ENCODE measurements at regions not wholly inside any gene's neighbourhood (a gene's known extent, or its start where the extent isn't known, plus 50 kb on each side); places are given as distances from the start of the nearest gene placed in this dataset.
"Not testable (repeated sequence)": the region's sequence is repeated elsewhere in the genome, so short reads cannot be mapped to it uniquely, and the experiment has no call there.

DNA sequence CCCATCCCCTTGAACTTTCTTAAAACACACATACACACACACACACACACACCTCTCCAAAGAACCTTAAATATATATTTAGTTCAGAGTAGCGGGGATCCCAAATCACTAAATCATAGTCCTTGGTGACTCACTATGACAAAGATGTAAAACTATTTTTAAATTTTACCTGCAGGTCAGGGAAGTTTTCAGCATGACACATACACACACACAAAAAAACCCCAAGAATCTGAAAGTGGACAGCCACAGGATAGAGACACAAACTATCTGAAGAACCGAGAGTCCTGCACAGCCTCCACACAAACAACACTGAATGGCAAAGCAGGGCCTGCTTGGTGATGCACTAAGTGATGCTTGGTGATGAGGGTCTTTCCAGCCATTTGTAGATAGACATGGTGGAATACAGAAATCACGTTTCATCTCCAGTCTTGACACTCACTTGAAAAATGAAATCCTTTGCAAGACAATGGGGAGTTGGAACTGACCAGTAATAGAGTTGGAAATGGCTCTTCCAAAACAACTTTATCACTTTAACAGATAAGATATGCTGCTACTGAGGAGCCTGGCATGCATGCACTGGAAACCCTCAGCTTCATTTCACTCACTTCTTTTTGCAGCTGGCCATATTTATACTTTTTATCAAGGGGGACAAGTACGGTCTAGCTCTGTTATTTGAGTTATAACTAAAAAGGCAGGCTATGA lies 307.3 kb downstream of the RAPGEF2 start:
- no peak for DNase-seq

DNA sequence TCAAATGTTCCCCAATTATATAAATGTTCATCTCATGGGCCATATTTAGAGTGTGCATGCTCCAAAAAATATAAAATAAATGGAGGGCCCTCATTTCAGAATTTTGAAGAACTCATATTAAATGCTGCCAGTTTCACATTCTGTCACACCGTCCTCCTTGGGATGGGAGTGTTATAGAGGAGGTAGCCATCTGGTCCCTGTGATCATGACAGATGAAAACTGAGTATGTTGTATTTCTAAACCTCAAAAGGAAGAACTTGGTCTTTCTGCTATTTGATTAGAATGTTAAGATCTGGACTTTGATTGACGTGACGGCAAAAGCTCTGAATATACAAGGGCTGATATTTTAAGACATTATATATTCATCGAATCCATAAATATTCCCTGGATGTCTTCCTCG lies 308.0 kb downstream of the RAPGEF2 start:
- no peak for DNase-seq

DNA sequence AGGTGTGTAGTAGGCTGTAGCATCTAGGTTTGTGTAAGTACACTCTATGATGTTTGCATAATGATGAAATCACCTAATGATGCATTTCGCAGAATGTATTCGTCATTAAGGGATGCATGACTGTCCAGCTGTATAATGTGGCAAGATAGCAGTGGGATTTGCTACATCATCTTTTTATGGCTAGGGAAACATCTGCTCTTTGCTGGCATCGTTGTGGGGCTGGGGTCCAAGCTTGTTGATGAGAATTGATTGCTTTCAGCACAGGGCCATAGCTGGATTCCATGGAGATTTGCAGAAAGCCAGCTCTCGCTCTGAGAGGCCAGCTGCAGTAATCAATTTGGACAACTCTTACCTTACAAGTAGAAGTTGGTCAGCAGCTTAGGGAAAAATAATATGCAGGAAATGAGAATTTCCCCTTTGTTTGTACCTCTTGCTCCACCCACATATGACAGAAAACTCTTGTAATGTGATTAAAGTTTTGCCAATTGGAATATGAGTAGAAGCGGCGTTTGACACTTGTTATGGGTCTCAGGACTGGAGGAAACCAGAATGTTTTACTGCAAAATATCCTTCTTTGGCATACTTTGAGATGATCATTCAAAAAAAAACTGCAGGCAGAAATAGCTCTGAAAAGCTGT lies 310.5 kb downstream of the RAPGEF2 start:
- peak in 1 of 2 experiments; percentile 1 for DNase-seq

- DNase-seq: no peak
Observed at GRCh38 chr4:159414305-159414704, 311.4 kb downstream of the RAPGEF2 start.

DNA sequence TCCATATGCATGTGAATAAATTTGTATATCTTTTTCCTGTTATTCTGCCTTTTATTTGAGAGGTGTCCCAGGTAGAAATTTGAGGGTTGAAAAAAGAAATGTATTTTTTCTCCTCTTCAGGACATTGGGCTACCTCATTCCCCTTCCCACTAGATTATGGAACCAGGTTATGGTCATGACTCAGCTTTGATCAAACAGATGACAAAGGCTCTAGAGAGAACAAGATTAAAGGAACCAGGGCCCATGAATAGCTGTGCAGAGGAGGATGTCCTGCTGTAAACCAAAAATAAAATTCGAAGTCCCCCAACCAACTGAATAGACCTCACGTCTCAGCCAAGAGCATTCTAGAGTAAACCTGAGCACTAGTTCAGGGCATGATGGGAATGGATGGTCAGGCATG lies 313.2 kb downstream of the RAPGEF2 start:
- no peak for DNase-seq

DNA sequence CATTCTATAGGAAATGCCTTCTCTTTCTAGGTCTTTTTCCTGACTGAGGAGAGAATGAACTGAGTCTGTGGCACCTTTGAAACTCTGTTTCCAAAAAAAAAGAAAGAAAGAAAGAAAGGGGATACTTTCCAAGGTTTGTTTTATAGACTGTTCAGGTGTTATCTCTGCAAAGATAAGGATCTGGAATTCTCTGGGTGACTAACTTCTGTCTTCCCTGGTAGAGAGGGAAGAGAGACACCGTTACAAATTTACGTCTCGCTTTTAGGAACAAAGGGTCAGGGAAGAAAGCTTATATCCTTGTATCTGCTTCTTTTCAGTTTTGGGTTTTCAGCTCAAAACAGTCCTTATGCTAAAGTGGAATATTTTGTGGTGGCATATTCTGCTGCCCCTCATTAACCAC lies 314.1 kb downstream of the RAPGEF2 start:
- no peak for DNase-seq

DNA sequence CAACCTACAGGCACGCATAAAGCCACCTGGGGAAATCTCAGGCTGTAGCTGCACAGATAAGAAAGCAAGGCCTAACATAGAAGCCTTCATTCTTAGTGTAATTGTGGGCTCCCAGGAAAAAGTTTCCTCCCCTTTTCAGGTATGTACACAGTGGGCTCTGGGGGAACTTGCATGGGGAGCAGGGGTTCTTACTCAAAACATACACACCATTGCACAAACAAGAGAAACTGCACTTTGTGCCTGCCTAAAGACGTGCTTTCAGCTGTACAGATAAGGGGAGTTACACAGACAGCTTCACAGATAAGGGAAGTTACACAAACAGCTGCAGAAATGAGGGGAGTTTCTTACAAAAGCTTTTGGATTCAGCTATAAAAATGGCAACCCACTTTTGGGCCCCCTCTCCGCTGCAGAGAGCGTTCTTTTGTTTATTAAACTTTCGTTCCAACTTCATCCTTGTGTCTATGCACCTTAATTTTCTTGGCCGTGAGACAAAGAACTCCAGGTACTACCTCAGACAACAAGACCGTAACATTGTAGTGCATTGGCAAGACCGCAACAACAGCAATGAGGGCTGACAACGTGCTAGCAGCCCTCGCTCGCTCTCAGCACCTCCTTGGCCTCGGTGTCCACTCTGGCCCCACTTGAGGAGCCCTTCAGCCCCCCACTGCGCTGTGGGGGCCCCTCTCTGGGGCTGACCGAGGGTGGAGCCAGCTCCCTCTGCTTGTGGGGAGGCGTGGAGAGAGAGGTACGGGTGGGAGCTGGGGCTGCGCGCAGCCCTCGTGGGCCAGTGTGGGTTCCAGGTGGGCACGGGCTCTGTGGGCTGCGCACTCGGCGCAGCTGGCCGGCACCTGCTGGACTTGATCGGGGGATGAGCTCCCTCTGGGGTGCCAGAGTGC lies 317.5 kb downstream of the RAPGEF2 start:
- DNase-seq: no peak

- DNase-seq: not testable (repeated sequence)
Observed at GRCh38 chr4:159421058-159421419, 318.2 kb downstream of the RAPGEF2 start.

DNA sequence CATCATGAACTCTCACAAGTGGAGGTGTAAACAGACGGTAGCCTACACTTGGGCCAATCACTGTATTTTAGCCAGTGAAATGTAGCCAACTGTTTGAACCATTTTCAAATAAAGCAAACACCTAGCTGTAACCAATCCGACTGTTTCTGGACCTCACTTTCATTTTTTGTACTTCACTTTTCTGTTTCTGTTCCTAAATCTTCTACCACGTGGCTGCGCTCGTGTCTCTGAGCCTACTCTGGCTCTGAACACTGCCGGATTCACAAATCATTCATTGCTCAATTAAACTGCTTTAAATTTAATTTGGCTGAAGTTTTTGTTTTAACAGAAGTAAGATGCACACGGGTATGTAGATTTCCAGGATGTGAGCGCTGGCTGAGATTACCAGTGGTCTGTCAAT lies 319.1 kb downstream of the RAPGEF2 start:
- DNase-seq: no peak

DNA sequence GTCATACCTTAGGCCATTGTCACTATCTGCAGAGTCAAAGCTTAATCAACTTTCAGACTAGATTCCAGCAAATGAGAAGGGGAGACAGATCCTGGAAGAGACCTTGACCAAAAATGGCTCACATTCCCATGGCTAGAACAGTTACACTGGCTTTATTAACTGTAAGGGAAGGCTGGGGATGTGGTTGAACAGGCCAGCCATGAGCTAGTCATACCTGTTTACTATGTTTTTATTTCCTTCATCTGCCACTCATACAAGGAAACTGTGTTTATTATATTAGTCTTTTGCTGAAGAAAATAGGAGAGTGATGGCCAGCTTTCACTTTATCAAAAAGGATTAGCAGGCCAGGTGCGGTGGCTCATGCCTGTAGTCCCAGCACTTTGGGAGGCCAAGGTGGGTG lies 319.7 kb downstream of the RAPGEF2 start:
- DNase-seq: no peak

DNA sequence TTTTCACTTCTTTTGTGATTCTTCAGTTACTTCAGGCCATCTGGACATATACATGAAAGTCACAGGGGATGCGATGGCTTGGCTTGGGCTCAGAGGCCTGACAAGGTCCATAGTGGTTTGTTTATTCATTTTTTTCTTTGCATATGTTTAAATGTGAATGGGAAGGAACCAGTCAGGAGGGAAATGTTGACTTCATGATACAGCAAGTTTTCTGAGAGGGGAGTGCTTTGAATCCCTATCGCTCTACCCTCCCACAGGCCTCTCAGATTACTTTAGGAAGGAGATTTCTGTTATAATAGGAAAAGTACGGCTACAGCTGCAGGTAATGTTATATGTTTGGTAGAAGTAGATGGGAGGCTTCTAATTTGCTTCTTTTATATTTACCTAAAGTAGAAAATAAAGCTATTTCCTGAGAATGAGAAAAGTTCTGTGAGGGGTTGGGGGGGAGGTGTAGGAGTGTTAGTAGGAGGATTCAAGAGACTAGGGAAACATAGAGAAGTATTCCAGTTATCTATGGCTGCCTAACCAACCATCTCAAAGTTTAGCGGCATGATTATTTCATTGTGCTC lies 322.9 kb downstream of the RAPGEF2 start:
- DNase-seq: no peak

GRCh38 chr4:159428293-159428692 lies 325.4 kb downstream of the RAPGEF2 start:
- no peak for DNase-seq

GRCh38 chr4:159428975-159429692 lies 326.3 kb downstream of the RAPGEF2 start:
- no peak for DNase-seq

DNA sequence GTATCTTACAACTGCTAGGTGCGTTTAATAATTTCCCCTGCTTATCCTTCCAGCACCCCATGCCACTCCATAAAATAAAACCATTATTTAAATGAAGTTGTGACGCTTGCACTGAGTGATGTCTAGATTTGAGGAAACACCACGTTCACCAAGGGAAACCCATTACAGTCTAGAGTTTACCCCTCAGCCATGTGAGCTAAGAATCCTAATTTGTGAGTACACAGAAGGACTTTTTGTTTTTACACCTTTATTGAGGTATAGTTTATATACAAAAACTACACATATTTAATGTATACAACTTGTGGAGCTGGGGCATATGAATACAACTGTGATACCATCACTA lies 326.8 kb downstream of the RAPGEF2 start:
- no peak for DNase-seq

DNA sequence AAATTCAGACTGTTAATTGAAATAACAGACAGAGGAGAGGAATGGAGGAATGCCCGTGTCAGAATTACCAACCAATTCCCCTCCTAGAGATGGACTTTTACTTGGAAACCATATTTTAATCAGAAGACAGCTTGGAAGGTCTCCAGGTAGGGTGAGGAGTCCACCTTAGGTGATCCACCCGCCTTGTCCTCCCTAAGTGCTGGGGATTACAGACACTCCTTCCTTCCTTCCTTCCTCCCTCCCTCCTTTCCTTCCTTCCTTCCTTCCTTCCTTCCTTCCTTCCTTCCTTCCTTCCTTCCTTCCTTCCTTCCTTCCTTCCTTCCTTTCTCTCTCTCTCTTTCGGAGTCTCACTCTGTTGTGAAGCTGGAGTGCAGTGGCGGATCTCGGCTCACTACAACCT lies 328.0 kb downstream of the RAPGEF2 start:
- no peak for DNase-seq

DNA sequence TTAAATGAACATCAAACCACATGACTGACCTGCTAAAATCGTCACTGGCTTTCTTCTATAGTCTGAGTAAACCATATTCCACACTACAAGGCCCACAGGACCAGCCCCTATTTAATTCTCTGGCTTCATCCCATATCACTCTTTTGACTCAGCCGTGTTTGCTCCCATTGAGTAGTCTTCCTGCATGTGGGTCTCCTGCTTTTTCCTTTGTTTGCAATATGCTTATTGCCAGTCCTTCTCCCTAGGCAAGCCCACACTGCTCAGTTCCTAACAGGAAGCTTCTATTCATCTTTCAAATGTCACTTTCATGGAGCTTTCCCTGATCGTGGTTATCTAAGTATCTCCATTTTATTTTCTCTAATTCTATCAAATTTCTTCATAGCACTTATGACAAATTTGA lies 329.6 kb downstream of the RAPGEF2 start:
- no peak for DNase-seq

DNA sequence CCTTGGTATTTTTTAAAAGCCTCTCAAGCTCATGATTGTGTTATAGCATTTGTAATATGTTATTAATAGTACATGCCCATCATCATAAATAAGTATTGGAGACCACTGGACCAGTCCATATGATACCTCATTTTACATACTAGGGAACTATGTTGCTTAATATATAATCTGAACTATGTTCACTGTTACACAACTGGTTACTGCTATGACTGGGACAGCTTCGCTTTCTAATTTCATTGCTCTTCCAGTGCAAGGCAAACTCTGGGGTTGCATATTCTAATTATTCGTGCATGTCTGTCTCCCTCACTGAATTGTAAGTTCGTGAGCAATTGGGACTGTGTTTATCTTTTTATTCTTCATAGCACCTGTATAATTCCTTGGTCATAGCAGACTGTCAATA lies 330.5 kb downstream of the RAPGEF2 start:
- no peak for DNase-seq

DNA sequence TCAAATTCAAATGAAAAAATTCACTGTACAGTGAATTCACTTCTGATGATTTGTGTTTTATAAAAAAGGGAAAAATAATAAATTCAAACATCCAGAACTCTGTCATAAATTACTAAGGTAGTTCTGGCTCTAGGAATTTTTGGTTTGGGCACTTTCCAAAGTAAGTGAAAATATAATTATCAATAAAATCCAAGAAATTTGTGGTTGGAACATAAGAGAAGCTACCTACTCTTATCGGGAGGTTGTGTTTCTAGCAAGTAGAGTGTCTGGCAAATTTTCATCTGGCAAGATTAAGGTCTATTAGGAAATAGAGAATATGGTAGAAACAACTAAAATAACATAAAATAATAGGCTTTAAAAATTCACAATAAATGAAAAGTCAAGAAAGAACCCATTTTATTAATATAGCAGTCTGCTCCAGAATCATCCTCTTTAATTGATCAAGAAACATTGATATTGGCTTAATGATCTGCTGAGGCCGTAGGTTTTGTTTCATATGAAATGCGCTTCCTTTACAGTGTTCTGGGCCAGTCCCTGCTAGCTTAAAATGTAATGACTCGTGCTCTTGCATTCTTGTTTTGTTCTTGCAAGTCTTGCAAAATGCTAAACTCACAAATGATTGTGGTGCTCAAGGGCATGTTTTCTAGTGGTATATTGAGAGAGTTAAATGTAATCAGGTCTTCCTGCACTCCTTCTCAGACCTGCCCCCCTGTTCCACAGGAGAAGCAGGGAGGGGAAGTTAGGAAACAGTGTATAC lies 331.4 kb downstream of the RAPGEF2 start:
- DNase-seq: no peak

DNA sequence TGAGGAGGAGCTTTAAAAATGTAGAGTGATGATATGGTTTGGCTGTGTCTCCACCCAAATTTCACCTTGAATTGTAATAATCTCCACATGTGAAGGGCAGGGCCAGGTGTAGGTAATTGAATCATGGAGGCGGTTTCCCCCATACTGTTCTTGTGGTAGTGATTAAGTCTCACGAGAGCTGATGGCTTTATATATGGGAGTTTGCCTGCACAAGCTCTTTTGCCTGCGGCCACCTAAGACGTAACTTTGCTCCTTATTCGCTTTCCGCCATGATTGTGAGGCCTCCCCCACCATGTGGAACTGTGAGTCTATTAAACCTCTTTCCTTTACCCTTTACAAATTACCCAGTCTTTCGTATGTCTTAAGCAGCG lies 332.0 kb downstream of the RAPGEF2 start:
- no peak for DNase-seq

DNA sequence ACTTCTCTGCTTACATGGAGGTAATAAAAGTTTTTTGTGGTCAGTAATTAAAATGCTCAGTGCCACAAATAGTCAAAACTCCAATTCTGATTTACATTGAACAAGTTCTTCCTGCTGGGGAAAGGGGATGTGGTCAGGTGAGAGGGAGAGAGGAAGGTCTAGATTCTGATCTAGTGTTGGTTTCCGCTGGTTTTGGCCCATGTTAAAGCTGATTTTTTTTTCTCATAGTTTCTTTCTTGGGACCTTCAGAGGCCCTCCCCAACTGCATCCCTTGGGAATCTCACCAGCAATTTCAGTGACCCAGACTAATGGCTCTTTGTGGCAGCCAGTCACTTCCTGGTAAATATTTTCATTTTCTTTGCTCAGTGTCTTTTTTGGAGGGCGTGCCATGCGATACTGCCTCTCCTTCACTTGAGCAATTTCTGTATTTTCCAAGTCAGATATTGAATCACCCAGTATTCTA lies 332.7 kb downstream of the RAPGEF2 start:
- DNase-seq: no peak

- no peak for DNase-seq
Observed at GRCh38 chr4:159443975-159444374, 341.1 kb downstream of the RAPGEF2 start.

GRCh38 chr4:159444678-159445077 lies 341.8 kb downstream of the RAPGEF2 start:
- DNase-seq: no peak
